ENCODE measurements at regions not wholly inside any gene's neighbourhood (a gene's known extent, or its start where the extent isn't known, plus 50 kb on each side); places are given as distances from the start of the nearest gene placed in this dataset.
"Not testable (repeated sequence)": the region's sequence is repeated elsewhere in the genome, so short reads cannot be mapped to it uniquely, and the experiment has no call there.

DNA sequence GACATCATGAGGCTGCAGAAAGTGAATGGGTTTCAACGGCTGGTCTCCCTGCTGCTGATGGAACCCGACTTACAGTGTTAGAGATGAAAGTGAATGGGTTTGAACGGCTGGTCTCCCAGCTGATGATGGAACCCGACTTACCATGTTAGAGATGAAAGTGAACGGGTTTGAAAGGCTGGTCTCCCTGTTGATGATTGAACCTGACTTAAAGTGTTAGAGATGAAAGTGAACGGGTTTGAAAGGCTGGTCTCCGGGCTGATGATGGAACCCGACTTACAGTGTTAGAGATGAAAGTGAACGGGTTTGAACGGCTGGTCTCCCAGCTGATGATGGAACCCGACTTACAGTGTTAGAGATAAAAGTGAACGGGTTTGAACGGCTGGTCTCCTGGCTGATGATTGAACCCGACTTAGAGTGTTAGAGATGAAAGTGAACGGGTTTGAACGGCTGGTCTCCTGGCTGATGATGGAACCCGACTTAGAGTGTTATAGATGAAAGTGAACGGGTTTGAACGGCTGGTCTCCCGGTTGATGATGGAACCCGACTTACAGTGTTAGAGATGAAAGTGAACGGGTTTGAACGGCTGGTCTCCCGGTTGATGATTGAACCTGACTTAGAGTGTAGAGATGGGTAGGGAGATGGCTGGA lies 76.1 kb upstream of the ALKAL2 start:
- TF ChIP-seq, protein P1, sequence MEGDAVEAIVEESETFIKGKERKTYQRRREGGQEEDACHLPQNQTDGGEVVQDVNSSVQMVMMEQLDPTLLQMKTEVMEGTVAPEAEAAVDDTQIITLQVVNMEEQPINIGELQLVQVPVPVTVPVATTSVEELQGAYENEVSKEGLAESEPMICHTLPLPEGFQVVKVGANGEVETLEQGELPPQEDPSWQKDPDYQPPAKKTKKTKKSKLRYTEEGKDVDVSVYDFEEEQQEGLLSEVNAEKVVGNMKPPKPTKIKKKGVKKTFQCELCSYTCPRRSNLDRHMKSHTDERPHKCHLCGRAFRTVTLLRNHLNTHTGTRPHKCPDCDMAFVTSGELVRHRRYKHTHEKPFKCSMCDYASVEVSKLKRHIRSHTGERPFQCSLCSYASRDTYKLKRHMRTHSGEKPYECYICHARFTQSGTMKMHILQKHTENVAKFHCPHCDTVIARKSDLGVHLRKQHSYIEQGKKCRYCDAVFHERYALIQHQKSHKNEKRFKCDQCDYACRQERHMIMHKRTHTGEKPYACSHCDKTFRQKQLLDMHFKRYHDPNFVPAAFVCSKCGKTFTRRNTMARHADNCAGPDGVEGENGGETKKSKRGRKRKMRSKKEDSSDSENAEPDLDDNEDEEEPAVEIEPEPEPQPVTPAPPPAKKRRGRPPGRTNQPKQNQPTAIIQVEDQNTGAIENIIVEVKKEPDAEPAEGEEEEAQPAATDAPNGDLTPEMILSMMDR (IDR thresholded peaks at IDR 0.05; ENCODE audit: unreplicated experiment in 3 of 3) = no peak
- peaks cover 13% of the 10 kb centered on the region for H3K4me1 Mint-ChIP-seq
- no peaks in the 10 kb centered on the region for H3K36me3 Mint-ChIP-seq (ENCODE audit: low read depth)
- H3K27me3 Mint-ChIP-seq (ENCODE audit: low read depth) = no peaks in the 10 kb centered on the region
- peaks cover 24% of the 10 kb centered on the region for H3K9me3 Mint-ChIP-seq
- H3K4me3 Mint-ChIP-seq = no peak overlapping the region
- no peak overlapping the region for H3K27ac Mint-ChIP-seq

DNA sequence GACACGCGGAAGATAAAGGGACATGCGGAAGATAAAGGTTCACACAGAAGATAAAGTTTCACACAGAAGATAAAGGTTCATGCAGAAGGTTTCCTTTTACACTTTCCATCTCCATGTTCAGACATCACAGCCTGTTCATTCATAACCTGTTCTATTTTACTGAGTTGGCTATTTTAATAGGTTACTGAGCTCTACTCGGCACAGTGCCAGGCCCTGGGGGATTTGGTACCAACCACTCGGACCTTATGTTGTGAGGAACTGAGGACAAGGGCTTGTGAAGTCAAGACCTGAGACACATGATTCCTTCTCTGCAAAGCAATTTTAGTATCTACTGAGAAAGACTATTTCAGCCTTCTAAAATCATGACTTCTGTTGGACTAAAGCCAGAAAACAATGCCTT lies 75.0 kb upstream of the ALKAL2 start:
- Mint-ChIP-seq H3K9me3 (peaks cover 20% of the 10 kb centered on the region), H3K36me3 (ENCODE audit: low read depth) (no peaks in the 10 kb centered on the region), H3K4me1 (peaks cover 13% of the 10 kb centered on the region), H3K4me3 (no peak overlapping the region), H3K27me3 (ENCODE audit: low read depth) (peaks cover 3% of the 10 kb centered on the region), H3K27ac (no peak overlapping the region)
- TF ChIP-seq, protein P1 (IDR thresholded peaks at IDR 0.05; ENCODE audit: unreplicated experiment in 3 of 3) = no peak

DNA sequence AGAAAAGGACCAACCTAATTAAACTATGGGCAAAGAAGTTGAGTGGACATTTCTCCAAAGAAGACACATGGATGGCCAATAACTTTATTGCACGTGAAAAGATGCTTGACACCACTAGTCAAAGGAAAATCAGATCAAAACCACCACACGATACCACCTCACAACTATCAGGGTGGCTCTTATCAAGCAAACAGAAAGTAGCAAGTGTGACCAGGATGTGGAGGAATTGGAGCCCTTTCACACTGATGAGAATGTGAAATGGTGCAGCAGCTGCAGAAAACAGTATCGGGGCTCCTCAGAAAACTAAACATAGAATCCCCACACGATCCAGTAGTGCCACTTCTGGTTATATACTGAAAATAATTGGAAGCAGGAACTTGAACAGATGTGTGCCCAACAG lies 72.2 kb upstream of the ALKAL2 start:
- peaks cover 6% of the 10 kb centered on the region for H3K27me3 Mint-ChIP-seq (ENCODE audit: low read depth)
- H3K4me3 Mint-ChIP-seq = no peak overlapping the region
- peaks cover 5% of the 10 kb centered on the region for H3K4me1 Mint-ChIP-seq
- H3K9me3 Mint-ChIP-seq = peaks cover 16% of the 10 kb centered on the region
- H3K36me3 Mint-ChIP-seq (ENCODE audit: low read depth) = no peaks in the 10 kb centered on the region
- no peak overlapping the region for H3K27ac Mint-ChIP-seq
- TF ChIP-seq, protein P1 (IDR thresholded peaks at IDR 0.05; ENCODE audit: unreplicated experiment in 3 of 3) = no peak

DNA sequence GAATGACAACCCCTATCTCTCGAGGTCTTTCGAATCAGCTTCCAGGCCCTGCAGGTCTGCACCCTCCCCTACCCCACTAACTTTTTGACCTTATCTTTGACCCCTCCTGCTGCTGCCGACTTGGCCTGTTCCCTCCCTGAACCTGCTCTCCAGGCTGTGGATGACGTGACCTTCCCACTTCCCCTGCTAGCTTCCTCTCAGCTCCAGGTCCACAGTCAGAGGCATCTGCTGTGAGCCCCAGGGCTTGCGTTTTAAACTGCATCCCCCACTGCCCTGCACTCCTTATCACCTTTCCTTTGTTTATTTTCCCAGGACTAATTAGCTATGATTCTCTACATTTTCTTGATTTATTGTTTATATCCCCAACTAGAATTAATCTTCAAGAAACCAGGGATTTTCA lies 71.2 kb upstream of the ALKAL2 start:
- TF ChIP-seq, protein P1 (IDR thresholded peaks at IDR 0.05; ENCODE audit: unreplicated experiment in 3 of 3) = no peak
- H3K9me3 Mint-ChIP-seq = peaks cover 14% of the 10 kb centered on the region

DNA sequence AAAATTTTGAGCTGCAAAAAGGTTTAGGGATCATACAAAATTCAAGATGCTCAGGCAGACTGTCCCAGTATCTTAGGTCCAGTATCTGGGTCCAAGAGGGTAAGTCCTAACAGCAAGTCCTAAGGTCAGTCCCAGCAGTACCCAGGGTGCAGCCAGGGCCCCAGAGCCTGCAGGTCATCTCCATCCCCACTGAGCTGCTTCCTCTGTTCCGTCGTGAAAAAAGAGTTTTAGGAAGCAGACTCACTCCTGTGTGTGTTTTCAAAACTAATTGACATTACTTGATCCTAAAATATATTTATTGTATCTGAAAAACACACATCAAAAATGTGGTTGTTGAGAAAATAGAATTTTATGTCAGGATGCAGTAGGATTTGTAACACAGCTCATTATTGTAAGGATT lies 69.9 kb upstream of the ALKAL2 start:
- Mint-ChIP-seq H3K9me3 (peaks cover 6% of the 10 kb centered on the region), H3K27ac (no peak overlapping the region), H3K4me3 (no peak overlapping the region), H3K36me3 (ENCODE audit: low read depth) (no peaks in the 10 kb centered on the region), H3K27me3 (ENCODE audit: low read depth) (peaks cover 6% of the 10 kb centered on the region), H3K4me1 (peaks cover 7% of the 10 kb centered on the region)
- TF ChIP-seq, protein P1 (IDR thresholded peaks at IDR 0.05; ENCODE audit: unreplicated experiment in 3 of 3) = no peak

More for the DNA sequence above, 71.2 kb upstream of the ALKAL2 start:
- Mint-ChIP-seq H3K4me1 (peaks cover 5% of the 10 kb centered on the region), H3K4me3 (no peak overlapping the region), H3K36me3 (ENCODE audit: low read depth) (no peaks in the 10 kb centered on the region), H3K27ac (no peak overlapping the region), H3K27me3 (ENCODE audit: low read depth) (peaks cover 6% of the 10 kb centered on the region)

DNA sequence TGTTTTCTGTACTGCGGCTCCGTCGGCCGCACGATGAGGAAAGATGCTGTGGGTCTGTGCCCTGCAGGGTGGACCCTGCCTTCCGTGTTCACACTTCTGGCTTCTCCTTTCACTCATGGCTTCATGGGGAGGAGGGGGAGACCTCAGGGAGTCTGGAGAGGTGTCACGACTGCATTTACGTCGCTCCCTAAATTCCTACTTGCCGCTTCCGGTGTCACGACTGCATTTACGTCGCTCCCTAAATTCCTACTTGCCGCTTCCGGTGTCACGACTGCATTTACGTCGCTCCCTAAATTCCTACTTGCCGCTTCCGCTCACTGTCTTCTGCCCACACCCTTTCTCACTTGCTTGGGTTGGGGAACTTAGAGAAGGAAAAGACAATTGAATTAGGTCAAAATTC lies 68.4 kb upstream of the ALKAL2 start:
- H3K4me1 Mint-ChIP-seq = peaks cover 11% of the 10 kb centered on the region
- not testable (repeated sequence) for H3K27ac Mint-ChIP-seq; H3K36me3 Mint-ChIP-seq (ENCODE audit: low read depth); H3K4me3 Mint-ChIP-seq; H3K9me3 Mint-ChIP-seq; H3K27me3 Mint-ChIP-seq (ENCODE audit: low read depth)
